Mesothelial cell of epicardium (in vitro differentiated cells): ENCODE measurements at regions not wholly inside any gene's neighbourhood (a gene's known extent, or its start where the extent isn't known, plus 50 kb on each side); places are given as distances from the start of the nearest gene placed in this dataset.

ENCODE experiments used
- DNase-seq, 2 experiments: peaks; one replicate each; pipeline ENCODE4 v3.0.0; 2021; ENCODE audit warnings: low spot score in 2 of 2; ENCODE audit not compliant: unreplicated experiment in 2 of 2
- H3K27ac Mint-ChIP-seq: 2 replicates; pipeline ENCODE4 v1.8.0; 2021; ENCODE audit warnings: mixed read lengths
- H3K27me3 Mint-ChIP-seq: 2 replicates; pipeline ENCODE4 v1.8.0; 2021; ENCODE audit warnings: low read depth, mixed read lengths
- H3K36me3 Mint-ChIP-seq: 2 replicates; pipeline ENCODE4 v1.8.0; 2021; ENCODE audit warnings: mixed read lengths
- H3K4me1 Mint-ChIP-seq: 2 replicates; pipeline ENCODE4 v1.8.0; 2021; ENCODE audit warnings: mixed read lengths
- H3K4me3 Mint-ChIP-seq: 2 replicates; pipeline ENCODE4 v1.8.0; 2021; ENCODE audit warnings: mild to moderate bottlenecking, moderate library complexity, mixed read lengths
- H3K9me3 Mint-ChIP-seq: 2 replicates; pipeline ENCODE4 v1.8.0; 2021; ENCODE audit warnings: mixed read lengths
- TF ChIP-seq, protein P1 (sequence below): fragments of 200-600 bp; sonication (generic); IDR thresholded peaks from one replicate; pipeline ENCODE4 v1.5.0; 2021; ENCODE audit warnings: antibody characterized with exemption; ENCODE audit not compliant: unreplicated experiment

DNA sequence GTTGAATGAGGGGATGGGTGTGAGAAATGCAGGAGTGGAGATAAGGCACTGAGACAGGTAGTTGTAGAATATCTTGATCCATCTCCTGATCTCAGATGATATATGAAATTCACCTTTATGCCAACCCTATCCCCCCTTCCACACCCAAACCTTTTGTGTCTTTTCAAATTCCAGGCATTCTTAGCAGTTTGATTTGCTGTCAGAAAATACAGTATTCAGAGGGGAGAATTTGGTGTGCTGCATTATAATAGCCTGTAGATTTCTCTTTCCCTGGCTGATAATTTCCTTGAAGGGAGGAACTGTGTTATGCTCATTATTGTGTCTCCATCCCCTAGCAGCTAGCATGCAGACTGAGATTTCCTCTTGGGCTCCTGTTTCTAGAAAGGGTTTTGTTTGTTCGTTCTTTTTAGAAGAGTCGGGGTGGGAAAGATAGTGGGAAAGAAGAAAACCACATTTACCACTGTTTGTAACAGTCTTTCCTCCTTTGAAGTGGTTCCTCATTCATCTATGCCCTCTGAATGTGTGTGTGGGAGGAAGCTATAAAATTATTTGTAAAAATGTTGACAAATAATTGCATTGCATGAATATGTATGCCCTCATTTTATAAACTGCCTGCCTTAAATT is 373.4 kb downstream of the DIPK2A start:
- no peaks in the 10 kb centered on the region for H3K27me3 Mint-ChIP-seq
- H3K4me3 Mint-ChIP-seq, result no peak overlapping the region
- peaks cover 45% of the 10 kb centered on the region for H3K4me1 Mint-ChIP-seq
- DNase-seq, result no peak
- TF ChIP-seq, protein P1, sequence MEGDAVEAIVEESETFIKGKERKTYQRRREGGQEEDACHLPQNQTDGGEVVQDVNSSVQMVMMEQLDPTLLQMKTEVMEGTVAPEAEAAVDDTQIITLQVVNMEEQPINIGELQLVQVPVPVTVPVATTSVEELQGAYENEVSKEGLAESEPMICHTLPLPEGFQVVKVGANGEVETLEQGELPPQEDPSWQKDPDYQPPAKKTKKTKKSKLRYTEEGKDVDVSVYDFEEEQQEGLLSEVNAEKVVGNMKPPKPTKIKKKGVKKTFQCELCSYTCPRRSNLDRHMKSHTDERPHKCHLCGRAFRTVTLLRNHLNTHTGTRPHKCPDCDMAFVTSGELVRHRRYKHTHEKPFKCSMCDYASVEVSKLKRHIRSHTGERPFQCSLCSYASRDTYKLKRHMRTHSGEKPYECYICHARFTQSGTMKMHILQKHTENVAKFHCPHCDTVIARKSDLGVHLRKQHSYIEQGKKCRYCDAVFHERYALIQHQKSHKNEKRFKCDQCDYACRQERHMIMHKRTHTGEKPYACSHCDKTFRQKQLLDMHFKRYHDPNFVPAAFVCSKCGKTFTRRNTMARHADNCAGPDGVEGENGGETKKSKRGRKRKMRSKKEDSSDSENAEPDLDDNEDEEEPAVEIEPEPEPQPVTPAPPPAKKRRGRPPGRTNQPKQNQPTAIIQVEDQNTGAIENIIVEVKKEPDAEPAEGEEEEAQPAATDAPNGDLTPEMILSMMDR, result no peak
- no peaks in the 10 kb centered on the region for H3K36me3 Mint-ChIP-seq
- H3K9me3 Mint-ChIP-seq, result no peaks in the 10 kb centered on the region
- H3K27ac Mint-ChIP-seq, result peak overlapping the region; percentile 2

DNA sequence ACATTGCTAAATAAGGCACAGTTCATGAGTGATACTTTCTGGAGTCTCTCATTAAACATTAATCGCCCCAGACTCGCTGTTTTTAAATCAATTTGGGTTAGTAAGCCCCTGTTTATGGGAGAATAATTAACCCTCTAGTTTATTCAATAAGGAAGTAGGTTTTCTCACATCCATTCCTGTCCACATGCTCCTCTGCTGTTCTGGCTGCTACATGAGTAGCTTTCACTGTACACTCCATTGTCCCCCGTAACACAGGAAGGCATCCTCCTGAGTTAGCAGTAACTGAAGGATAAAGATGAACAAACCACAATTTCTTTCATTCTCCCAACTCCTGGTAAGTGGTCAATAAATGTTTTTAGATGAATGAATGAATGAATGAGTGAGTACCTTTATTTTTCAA is 378.5 kb downstream of the DIPK2A start:
- no peaks in the 10 kb centered on the region for H3K27me3 Mint-ChIP-seq
- no peaks in the 10 kb centered on the region for H3K9me3 Mint-ChIP-seq
- H3K36me3 Mint-ChIP-seq, result no peaks in the 10 kb centered on the region
- no peak for DNase-seq
- H3K4me3 Mint-ChIP-seq, result no peak overlapping the region
- no peak overlapping the region for H3K27ac Mint-ChIP-seq
- TF ChIP-seq, protein P1, result no peak
- H3K4me1 Mint-ChIP-seq, result peaks cover 5% of the 10 kb centered on the region

DNA sequence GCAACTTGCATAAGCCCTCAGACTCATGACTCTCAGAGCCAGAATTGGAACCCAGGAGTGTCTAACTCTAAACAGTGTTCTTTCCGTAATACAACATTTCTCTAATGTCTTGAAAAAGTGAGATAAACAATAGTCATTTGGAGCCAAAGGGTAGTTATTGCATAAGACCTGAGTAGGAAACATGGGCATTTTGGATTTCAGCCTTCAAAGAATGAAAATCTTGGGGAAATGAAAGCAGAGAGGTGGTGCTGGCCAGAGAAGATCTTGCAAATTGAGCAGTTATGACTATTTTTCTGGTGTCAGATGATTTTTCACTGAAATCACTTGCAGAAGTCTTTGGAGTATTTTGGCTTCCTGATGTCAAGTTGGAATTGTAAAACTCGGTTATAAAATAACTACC is 379.4 kb downstream of the DIPK2A start:
- no peak overlapping the region for H3K27ac Mint-ChIP-seq
- TF ChIP-seq, protein P1, result no peak
- H3K36me3 Mint-ChIP-seq, result no peaks in the 10 kb centered on the region
- H3K9me3 Mint-ChIP-seq, result no peaks in the 10 kb centered on the region
- H3K4me1 Mint-ChIP-seq, result no peaks in the 10 kb centered on the region
- H3K27me3 Mint-ChIP-seq, result no peaks in the 10 kb centered on the region
- no peak for DNase-seq
- no peak overlapping the region for H3K4me3 Mint-ChIP-seq

DNA sequence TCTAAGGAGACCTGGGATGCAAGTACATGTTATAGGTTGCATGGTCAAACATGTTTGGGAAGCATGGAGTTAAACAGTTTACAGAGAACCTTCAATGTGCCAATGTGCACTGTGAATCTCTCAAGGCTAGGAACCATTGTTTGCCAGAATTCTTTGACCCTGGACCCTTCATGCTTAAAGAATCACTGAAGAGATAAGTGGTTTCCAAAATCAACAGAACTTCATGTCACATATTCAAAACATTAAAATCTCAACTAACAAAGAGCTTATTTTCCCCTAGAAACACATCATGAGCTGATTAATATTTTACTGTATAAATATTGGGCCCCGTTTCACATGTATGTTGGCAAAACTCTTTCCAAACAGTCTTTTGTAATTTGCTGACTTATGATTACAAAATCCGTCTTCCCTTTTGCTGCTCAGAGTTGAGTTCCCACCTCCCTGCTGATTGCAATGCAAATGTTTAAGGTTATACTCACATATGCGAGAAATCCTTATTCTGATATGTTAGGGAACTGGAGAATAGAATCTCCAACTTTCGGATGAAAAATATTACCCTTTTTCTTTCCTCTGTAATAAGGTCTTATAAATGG is 380.2 kb downstream of the DIPK2A start:
- TF ChIP-seq, protein P1, result no peak
- no peaks in the 10 kb centered on the region for H3K9me3 Mint-ChIP-seq
- no peaks in the 10 kb centered on the region for H3K36me3 Mint-ChIP-seq
- H3K27ac Mint-ChIP-seq, result no peak overlapping the region
- H3K4me1 Mint-ChIP-seq, result no peaks in the 10 kb centered on the region
- H3K4me3 Mint-ChIP-seq, result no peak overlapping the region
- no peak for DNase-seq
- H3K27me3 Mint-ChIP-seq, result no peaks in the 10 kb centered on the region

DNA sequence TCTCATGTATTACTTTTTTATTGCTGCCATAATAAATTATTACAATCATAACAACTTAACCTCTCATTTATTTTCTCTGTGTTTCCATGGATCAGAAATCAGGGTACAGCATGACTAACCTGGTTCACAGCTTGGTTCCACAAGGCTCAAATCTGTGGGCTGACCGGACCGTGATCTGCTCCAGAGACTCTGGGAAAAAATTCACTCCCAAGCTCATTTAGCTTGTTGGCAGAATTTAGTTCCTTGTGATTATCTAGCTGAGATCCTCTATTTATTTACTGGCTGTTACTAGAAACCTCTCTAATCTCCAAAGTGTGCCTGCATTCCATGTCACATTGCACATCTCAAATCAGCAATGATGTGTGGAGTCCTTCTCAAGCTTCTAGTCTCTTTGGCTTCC is 386.6 kb downstream of the DIPK2A start:
- H3K27ac Mint-ChIP-seq, result no peak overlapping the region
- H3K4me1 Mint-ChIP-seq, result peaks cover 4% of the 10 kb centered on the region

More for the DNA sequence above, 386.6 kb downstream of the DIPK2A start:
- DNase-seq, result no peak
- no peak overlapping the region for H3K4me3 Mint-ChIP-seq
- no peaks in the 10 kb centered on the region for H3K9me3 Mint-ChIP-seq
- TF ChIP-seq, protein P1, result no peak
- no peaks in the 10 kb centered on the region for H3K27me3 Mint-ChIP-seq
- H3K36me3 Mint-ChIP-seq, result no peaks in the 10 kb centered on the region
